ENCODE measurements at regions not wholly inside any gene's neighbourhood (a gene's known extent, or its start where the extent isn't known, plus 50 kb on each side); places are given as distances from the start of the nearest gene placed in this dataset.

DNA sequence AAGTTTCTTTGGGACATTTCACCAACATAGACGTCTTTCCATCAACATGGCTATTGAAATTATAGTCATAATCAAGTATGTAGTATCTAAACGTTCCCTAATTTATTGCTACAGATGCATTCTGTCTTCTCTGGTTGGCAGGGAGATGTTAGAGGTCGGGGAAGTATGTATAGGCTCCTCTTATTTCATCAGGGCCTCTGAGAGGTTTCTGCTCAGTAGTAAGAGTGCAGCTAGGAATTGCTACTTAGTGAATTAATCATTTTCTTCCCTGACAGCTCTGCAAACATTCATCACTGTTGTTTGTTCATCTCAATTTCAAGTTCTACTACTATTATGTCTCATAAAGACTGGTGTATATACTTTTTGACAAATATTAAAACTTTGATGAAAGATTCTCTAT is 309.7 kb upstream of the NR2F2 start:
- H3K27me3 ChIP-seq (ENCODE audit: control insufficient read depth, insufficient read depth, low read length) = no peaks in the 10 kb centered on the region
- H3K36me3 ChIP-seq (replicated peaks; ENCODE audit: control insufficient read depth, insufficient read depth, low read length) = no peaks in the 10 kb centered on the region
- H3K4me3 ChIP-seq (ENCODE audit: insufficient read depth, low read depth, low read length) = no peak overlapping the region
- no peak for DNase-seq

DNA sequence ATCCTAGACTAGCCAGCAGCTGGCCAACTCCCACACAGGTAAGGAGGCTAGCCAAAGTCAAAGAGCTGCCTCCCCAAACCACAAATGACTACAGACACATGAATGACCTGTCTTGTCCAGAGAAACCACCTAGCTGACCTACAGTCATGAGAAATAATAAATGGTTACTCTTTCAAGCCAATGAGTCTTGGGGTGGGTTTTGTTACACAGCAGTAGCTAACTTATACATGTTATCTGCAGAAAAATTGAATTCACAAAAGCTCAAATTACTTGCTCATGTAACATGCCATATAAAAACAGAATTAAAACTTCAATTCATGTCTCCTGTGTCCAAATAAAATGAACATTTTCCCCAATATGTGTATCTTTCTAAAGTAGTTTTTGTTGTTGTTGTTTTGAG is 307.4 kb upstream of the NR2F2 start:
- no peak overlapping the region for H3K4me3 ChIP-seq (ENCODE audit: insufficient read depth, low read depth, low read length)
- no peaks in the 10 kb centered on the region for H3K36me3 ChIP-seq (replicated peaks; ENCODE audit: control insufficient read depth, insufficient read depth, low read length)
- no peaks in the 10 kb centered on the region for H3K27me3 ChIP-seq (ENCODE audit: control insufficient read depth, insufficient read depth, low read length)
- no peak for DNase-seq

DNA sequence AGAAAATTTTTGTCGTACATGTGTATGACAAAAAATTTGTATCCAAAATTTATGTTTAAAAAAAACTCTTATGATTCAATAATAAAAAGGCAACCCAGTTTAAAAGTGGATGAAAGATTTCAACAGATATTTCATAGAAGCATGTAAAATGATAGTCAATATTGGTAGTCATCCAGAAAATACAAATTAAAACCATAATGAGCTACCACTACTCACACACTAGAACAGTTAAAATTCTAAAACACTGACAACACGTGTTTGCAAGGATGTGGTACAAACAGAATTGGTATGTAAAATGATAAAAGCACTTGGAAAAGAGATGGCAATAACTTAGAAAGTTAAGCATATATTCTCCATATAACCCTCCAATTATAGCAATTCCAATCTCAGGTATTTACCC is 303.0 kb upstream of the NR2F2 start:
- no peaks in the 10 kb centered on the region for H3K27me3 ChIP-seq (ENCODE audit: control insufficient read depth, insufficient read depth, low read length)
- DNase-seq = no peak
- no peak overlapping the region for H3K4me3 ChIP-seq (ENCODE audit: insufficient read depth, low read depth, low read length)
- no peaks in the 10 kb centered on the region for H3K36me3 ChIP-seq (replicated peaks; ENCODE audit: control insufficient read depth, insufficient read depth, low read length)

DNA sequence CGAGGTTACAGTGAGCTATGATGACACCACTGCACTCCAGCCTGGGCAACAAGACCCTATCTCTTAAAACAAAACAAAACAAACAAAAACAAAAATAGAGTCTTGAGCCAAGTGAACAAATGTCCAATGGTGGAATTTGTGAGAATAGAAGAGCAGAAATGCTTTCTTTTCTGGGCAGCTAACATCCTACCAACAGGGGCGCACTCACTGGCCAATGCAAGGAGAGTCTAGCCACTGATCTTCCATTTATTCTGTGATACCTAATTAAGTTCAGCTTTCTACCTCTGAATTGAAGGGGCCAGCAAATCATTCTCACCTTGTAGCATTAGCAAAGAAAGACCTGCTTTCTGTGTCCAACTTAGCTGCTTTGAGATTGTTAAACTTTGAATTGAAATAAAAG is 301.9 kb upstream of the NR2F2 start:
- no peak overlapping the region for H3K4me3 ChIP-seq (ENCODE audit: insufficient read depth, low read depth, low read length)
- no peaks in the 10 kb centered on the region for H3K27me3 ChIP-seq (ENCODE audit: control insufficient read depth, insufficient read depth, low read length)
- H3K36me3 ChIP-seq (replicated peaks; ENCODE audit: control insufficient read depth, insufficient read depth, low read length) = no peaks in the 10 kb centered on the region
- no peak for DNase-seq

DNA sequence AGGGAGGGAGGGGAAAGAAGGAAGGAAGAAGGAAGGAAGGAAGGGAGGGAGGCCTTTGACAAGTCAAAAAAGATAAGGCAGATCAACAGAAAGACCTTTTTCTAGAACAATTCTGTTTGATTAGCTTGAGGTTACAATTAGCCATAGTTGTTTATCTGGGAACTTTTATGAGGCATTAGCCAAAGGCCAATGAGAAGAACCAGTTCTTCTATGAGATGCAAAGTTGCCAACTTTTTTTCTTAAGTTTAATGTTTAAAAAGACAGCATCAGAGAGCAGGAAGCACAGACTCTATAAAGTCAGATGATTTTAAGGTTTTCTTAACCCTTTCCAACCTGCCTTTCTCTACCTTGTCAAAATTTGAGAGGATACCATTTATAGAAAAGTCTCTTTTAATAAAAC is 301.3 kb upstream of the NR2F2 start:
- no peak for DNase-seq
- H3K27me3 ChIP-seq (ENCODE audit: control insufficient read depth, insufficient read depth, low read length) = no peaks in the 10 kb centered on the region
- H3K4me3 ChIP-seq (ENCODE audit: insufficient read depth, low read depth, low read length) = no peak overlapping the region
- no peaks in the 10 kb centered on the region for H3K36me3 ChIP-seq (replicated peaks; ENCODE audit: control insufficient read depth, insufficient read depth, low read length)

DNA sequence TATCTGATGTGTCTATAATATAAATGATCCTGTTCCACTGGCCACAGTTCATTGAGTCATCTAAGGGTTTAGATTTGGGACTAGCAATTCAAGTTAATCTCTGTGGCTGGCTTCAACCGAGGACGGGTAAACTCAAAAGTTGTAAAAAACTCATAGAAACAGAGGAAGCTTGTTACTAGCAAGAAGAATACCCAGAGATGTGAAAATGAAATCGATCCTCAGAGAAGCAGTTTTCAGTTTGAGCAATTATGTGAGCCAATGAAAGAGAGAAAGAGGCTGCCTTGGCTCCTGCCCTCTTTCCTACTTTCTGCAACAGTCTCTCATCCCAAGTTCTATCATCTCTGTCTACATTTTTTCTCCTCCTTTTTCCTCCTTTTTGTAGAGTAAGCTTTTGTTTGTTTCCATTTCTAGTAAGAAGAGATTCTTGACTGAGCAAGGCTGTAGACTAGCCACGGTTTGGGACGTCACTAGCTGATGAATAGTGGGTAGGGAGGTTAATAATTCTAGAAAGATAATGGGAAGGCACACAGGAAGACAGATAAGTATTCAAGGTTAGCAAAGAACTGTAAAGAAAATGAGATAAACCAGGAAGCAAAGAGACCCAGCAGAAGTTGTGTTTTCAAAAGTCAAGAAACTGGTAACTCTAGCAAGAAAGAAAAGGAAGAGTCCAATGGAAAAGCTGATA is 298.9 kb upstream of the NR2F2 start:
- Histone ChIP-seq H3K4me3 (ENCODE audit: insufficient read depth, low read depth, low read length) (no peak overlapping the region), H3K27me3 (ENCODE audit: control insufficient read depth, insufficient read depth, low read length) (no peaks in the 10 kb centered on the region), H3K36me3 (replicated peaks; ENCODE audit: control insufficient read depth, insufficient read depth, low read length) (no peaks in the 10 kb centered on the region)
- DNase-seq = no peak

DNA sequence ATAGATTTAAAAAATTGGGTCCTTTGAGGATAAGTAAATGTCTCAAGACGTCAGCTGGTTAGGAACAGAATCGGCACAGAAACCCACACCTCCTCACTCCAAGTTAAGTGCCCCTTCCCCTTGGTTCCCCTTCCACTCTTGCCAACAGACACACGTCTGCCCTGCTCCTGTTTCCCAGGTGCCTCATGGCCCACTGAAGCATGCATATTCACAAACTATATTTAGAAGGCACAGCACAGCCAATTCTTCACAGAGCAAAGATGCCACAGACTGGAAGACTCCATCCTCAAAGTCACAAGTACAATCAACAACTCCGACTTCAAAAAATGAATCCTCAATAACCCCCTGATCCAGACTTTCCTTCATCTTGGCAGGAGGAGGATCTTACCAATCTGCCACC is 295.4 kb upstream of the NR2F2 start:
- Histone ChIP-seq H3K36me3 (replicated peaks; ENCODE audit: control insufficient read depth, insufficient read depth, low read length) (no peaks in the 10 kb centered on the region), H3K27me3 (ENCODE audit: control insufficient read depth, insufficient read depth, low read length) (no peaks in the 10 kb centered on the region; the same call in 1 of the 2 replicates), H3K4me3 (ENCODE audit: insufficient read depth, low read depth, low read length) (no peak overlapping the region)
- DNase-seq = no peak

DNA sequence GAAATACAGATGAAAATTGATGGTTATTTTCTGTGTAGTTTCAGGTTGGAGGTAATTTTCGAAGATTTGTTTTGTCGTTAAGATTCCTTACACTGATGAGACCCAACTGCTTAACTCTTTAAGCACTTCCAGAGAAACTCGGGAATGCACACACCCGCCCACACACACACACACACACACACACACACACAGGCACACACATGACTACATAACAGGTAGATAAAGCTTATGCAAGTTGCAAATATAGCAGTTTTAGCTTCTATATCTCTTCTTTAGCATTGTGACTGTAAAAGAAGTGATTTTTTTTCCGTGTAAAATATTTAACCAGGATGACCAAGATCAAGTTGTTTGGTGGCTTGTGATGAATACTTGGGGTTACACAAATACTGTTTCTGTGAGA is 294.9 kb upstream of the NR2F2 start:
- Histone ChIP-seq H3K36me3 (replicated peaks; ENCODE audit: control insufficient read depth, insufficient read depth, low read length) (no peaks in the 10 kb centered on the region), H3K27me3 (ENCODE audit: control insufficient read depth, insufficient read depth, low read length) (no peaks in the 10 kb centered on the region; the same call in 1 of the 2 replicates), H3K4me3 (ENCODE audit: insufficient read depth, low read depth, low read length) (no peak overlapping the region)
- no peak for DNase-seq

DNA sequence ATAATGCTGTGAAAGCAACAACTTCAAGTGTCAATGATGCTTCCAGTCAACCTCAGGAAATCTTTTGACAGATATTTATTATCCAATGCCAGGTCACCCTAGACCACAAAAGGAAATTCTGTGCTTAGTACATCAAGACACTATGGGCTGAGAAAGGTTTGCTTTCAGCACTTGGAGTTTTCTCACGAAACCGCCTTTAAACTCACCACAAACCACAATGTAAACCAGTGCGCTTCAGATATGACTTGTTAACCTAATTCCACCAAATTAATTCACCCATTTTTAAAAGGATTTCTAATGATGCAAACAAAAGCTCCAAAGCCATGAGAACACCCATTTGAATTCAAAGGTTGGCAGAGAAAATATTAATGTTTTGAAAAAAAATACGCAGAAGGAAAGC is 292.9 kb upstream of the NR2F2 start:
- no peaks in the 10 kb centered on the region; the same call in 1 of the 2 replicates for H3K27me3 ChIP-seq (ENCODE audit: control insufficient read depth, insufficient read depth, low read length)
- DNase-seq = no peak
- no peak overlapping the region for H3K4me3 ChIP-seq (ENCODE audit: insufficient read depth, low read depth, low read length)
- H3K36me3 ChIP-seq (replicated peaks; ENCODE audit: control insufficient read depth, insufficient read depth, low read length) = no peaks in the 10 kb centered on the region

DNA sequence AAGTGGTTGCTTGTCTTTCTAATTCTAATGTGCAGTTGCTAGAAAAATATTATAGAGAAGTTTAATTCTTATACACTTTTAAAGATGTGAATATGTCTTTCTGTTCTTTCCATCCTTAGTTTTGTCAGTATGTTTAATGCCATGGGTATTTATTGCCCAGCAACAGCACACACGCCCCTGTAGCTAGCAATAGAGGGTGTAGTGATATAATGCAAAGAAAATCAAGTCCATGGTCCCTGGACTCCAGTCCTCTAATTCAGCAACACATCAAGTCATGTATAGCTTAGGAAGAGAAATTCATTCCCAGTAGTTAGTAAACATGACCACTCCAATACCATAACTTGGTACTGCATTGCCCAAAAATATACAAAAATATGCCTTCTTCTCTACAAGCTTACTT is 292.4 kb upstream of the NR2F2 start:
- no peak for DNase-seq

DNA sequence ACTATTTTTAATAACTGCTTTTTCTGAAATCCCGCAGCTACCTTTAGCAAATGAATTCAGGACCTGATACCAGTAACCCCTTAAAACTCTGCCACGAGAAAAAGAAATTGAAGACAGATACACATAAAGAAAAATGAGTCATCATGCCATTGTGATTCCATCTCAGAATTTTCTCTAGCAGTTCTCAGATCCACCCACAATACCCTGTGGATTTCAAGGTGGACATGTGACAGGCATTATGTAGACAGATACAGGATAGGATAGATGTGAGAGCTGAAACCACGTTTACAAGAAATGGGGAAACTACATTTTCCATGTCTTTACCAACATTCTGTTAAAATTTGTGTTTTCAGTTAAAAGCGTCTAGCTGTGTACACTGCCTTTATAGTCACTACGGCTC is 291.9 kb upstream of the NR2F2 start:
- Histone ChIP-seq H3K27me3 (ENCODE audit: control insufficient read depth, insufficient read depth, low read length) (no peaks in the 10 kb centered on the region; the same call in 1 of the 2 replicates), H3K36me3 (replicated peaks; ENCODE audit: control insufficient read depth, insufficient read depth, low read length) (no peaks in the 10 kb centered on the region), H3K4me3 (ENCODE audit: insufficient read depth, low read depth, low read length) (no peak overlapping the region)
- DNase-seq = no peak

More for the DNA sequence above, 292.4 kb upstream of the NR2F2 start:
- Histone ChIP-seq H3K27me3 (ENCODE audit: control insufficient read depth, insufficient read depth, low read length) (no peaks in the 10 kb centered on the region; the same call in 1 of the 2 replicates), H3K36me3 (replicated peaks; ENCODE audit: control insufficient read depth, insufficient read depth, low read length) (no peaks in the 10 kb centered on the region), H3K4me3 (ENCODE audit: insufficient read depth, low read depth, low read length) (no peak overlapping the region)

DNA sequence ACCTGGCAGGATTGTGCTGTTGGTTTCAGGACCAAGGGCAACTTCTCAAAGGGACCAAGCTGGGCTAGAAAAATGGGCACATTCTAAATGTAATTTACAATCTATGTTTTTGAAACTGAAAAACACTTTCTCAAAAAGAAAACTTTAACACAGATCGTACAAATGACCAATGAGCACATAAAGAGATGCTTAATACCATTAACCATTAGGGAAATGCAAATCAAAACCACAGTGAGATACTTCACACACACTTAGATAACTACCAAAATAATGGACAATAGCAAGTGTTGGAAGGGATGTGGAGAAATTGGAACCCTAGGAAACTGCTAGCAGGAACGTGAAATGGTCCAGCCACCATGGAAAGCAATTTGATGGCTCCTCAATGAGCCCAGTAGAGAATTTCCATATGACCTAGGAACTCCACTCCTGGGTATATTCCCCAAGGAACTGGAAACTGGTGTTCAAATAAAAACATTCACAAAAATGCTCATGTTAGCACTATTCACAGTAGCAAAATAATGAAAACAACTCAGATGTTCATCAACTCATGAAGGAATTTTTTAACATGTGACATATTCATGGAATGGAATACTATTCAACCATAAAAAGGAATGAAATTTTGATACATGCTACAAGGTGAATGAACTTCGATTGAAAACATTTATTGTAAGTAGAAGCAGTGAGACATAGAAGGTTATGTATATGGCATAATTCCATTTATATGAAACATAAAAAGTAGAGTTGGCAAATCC is 288.3 kb upstream of the NR2F2 start:
- H3K36me3 ChIP-seq (replicated peaks; ENCODE audit: control insufficient read depth, insufficient read depth, low read length) = no peaks in the 10 kb centered on the region
- DNase-seq = no peak
- H3K4me3 ChIP-seq (ENCODE audit: insufficient read depth, low read depth, low read length) = no peak overlapping the region
- no peaks in the 10 kb centered on the region; the same call in 1 of the 2 replicates for H3K27me3 ChIP-seq (ENCODE audit: control insufficient read depth, insufficient read depth, low read length)

DNA sequence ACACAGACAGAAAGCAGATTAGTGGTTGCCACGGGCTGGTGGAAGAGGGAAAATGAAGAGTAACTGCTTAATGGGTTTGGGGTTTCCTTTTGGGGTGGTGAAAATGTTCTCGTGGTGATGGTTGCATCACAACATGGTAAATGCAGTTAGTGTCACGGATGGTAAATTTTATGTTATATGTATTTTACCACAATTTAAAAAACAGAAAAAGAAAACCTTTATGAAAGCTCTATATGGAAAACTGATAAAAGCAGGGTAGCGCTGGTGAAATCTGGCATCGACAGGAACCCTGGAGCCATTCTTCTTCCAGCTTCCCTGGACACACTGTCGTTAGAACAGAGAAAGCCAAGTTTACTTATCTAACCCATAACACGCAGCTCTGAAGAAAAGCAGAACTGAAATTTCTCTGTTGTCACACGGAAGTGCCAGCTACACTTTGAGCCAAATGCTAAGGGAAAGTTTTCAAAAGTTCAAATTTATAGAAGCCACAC is 287.7 kb upstream of the NR2F2 start:
- Histone ChIP-seq H3K4me3 (ENCODE audit: insufficient read depth, low read depth, low read length) (no peak overlapping the region), H3K27me3 (ENCODE audit: control insufficient read depth, insufficient read depth, low read length) (no peaks in the 10 kb centered on the region; the same call in none of the 2 replicates), H3K36me3 (replicated peaks; ENCODE audit: control insufficient read depth, insufficient read depth, low read length) (no peaks in the 10 kb centered on the region)
- no peak for DNase-seq

DNA sequence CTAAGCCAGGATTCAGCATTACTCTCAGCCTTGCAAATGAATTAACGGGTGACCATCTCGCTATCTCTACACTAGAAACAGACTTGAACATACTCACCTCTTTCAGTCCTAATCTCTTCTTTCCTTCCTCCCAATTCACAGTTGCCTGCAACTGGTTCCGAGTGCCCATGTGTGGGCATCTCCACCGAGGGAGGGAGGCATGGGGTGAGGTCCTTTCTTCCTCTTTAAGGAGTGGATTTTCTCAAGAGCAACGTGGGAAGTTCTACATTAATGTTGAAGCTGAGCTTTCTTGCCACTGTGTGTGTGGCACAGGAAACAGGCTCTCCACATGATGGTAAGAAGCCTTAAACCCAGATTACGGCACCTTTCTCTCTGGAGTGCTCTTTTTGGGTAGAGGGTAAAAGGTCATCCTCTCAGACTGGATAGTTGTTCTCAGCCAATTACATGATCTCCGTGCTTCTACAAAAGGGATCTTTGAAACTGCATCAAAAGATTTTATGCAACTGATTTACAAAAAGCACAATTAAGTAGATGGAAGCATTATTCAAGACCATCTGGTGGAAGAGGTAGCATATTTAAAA is 286.8 kb upstream of the NR2F2 start:
- Histone ChIP-seq H3K36me3 (replicated peaks; ENCODE audit: control insufficient read depth, insufficient read depth, low read length) (no peaks in the 10 kb centered on the region), H3K4me3 (ENCODE audit: insufficient read depth, low read depth, low read length) (no peak overlapping the region), H3K27me3 (ENCODE audit: control insufficient read depth, insufficient read depth, low read length) (no peaks in the 10 kb centered on the region; the same call in none of the 2 replicates)
- DNase-seq = no peak
